Suprapubic skin (tissue), 4 donors: ENCODE measurements at regions not wholly inside any gene's neighbourhood (a gene's known extent, or its start where the extent isn't known, plus 50 kb on each side); places are given as distances from the start of the nearest gene placed in this dataset.

Experiments
- DNase-seq, 2 donors: peaks; one replicate each; pipeline ENCODE4 v3.0.0-alpha.2; 2019; ENCODE audit warnings: low spot score in 2 of 2
- H3K27ac ChIP-seq: fragments of 200-600 bp; sonication (generic); one replicate; pipeline ENCODE4 v1.5.1; 2019
- H3K27me3 ChIP-seq: fragments of 200-600 bp; sonication (generic); one replicate; pipeline ENCODE4 v1.5.1; 2019
- H3K36me3 ChIP-seq: fragments of 200-600 bp; sonication (generic); one replicate; pipeline ENCODE4 v1.5.1; 2019
- H3K4me1 ChIP-seq: fragments of 200-600 bp; sonication (generic); one replicate; pipeline ENCODE4 v1.5.1; 2019
- H3K4me3 ChIP-seq: fragments of 200-600 bp; sonication (generic); one replicate; pipeline ENCODE4 v1.5.1; 2019; ENCODE audit warnings: mild to moderate bottlenecking
- H3K9me3 ChIP-seq: fragments of 200-600 bp; sonication (generic); one replicate; pipeline ENCODE4 v1.5.1; 2019
- EP300 ChIP-seq: sonication (generic); formaldehyde crosslinking; IDR thresholded peaks from one replicate; pipeline ENCODE4 v1.6.1; 2017; ENCODE audit warnings: antibody characterized with exemption
- POLR2A ChIP-seq, 2 donors: fragments of 450-650 bp; IDR thresholded peaks; one replicate each; pipeline ENCODE4 v1.6.1; 2017; ENCODE audit warnings: antibody characterized with exemption in 2 of 2, mild to moderate bottlenecking in 2 of 2, moderate library complexity in 2 of 2
- POLR2AphosphoS5 ChIP-seq, 3 donors: sonication (generic); formaldehyde crosslinking; IDR thresholded peaks; one replicate each; pipeline ENCODE4 v1.6.1; 2017; ENCODE audit warnings: antibody characterized with exemption in 3 of 3
- WGBS: methylation state at CpG from one replicate; pipeline ENCODE4 v1.1.5; 2018; 5-methylcytosine and 5-hydroxymethylcytosine counted together
- TF ChIP-seq, protein P1 (sequence below), 2 donors: fragments of 200-600 bp in 1 of 2; fragments of 450-650 bp in 1 of 2; sonication (generic) in 1 of 2; IDR thresholded peaks; one replicate each; pipeline ENCODE4 v1.5.1; 2016 to 2019; ENCODE audit warnings: antibody characterized with exemption in 2 of 2, mild to moderate bottlenecking in 1 of 2, moderate library complexity in 1 of 2

DNA sequence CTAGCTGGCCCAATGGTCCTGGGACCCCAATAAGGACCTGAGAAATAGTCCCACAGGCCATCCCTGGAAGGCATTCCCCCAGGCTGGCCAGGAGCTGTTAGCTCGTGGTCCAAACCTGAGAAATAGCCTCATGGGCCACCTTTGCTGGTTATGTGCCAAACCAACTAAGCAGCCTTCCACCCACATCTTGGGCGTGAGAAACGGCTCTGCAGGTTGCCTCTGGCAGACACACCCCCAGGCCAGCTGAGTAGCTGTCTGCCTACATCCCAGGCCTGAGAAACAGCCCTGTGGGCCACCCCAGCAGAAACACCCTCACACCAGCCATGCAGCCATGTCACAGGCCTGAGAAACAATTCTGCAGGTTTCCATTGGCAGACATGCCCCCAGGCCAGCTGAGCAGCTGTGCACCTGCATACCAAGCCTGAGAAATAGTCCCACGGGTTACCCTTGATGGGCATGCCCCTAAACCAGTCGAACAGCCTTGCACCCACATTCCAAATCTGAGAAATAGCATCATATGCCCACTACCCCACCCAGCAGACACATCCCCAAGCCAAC is 567.8 kb upstream of the ID4 start:
- no peak for DNase-seq
- Histone ChIP-seq H3K4me1 (no peaks in the 10 kb centered on the region), H3K4me3 (no peak overlapping the region), H3K27ac (no peak overlapping the region), H3K36me3 (no peaks in the 10 kb centered on the region), H3K27me3 (no peaks in the 10 kb centered on the region), H3K9me3 (no peaks in the 10 kb centered on the region)
- 73% methylated on average over 2 of the region's 5 CpGs for WGBS
- TF ChIP-seq, protein P1, sequence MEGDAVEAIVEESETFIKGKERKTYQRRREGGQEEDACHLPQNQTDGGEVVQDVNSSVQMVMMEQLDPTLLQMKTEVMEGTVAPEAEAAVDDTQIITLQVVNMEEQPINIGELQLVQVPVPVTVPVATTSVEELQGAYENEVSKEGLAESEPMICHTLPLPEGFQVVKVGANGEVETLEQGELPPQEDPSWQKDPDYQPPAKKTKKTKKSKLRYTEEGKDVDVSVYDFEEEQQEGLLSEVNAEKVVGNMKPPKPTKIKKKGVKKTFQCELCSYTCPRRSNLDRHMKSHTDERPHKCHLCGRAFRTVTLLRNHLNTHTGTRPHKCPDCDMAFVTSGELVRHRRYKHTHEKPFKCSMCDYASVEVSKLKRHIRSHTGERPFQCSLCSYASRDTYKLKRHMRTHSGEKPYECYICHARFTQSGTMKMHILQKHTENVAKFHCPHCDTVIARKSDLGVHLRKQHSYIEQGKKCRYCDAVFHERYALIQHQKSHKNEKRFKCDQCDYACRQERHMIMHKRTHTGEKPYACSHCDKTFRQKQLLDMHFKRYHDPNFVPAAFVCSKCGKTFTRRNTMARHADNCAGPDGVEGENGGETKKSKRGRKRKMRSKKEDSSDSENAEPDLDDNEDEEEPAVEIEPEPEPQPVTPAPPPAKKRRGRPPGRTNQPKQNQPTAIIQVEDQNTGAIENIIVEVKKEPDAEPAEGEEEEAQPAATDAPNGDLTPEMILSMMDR (IDR thresholded peaks at IDR 0.05) = no peak
- no peak for TF ChIP-seq EP300

DNA sequence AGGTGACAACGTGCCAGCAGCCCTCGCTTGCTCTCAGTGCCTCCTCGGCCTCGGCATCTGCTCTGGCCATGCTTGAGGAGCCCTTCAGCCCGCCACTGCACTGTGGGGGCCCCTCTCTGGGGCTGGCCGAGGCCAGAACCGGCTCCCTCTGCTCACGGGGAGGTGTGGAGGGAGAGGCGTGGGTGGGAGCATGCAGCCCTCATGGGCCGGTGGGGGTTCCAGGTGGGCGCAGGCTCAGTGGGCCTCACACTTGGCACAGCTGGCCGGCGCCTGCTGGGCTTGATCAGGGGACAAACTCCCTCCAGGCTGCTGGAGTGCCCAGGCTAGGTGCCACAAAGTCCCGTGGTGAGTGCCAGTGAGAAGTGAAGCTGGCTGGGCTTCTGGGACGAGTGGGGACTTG is 566.6 kb upstream of the ID4 start:
- WGBS = 83% methylated on average over 6 of the region's 15 CpGs
- H3K9me3 ChIP-seq = no peaks in the 10 kb centered on the region
- no peaks in the 10 kb centered on the region for H3K27me3 ChIP-seq
- H3K4me3 ChIP-seq = no peak overlapping the region
- H3K4me1 ChIP-seq = no peaks in the 10 kb centered on the region
- TF ChIP-seq, protein P1 (IDR thresholded peaks at IDR 0.05) = no peak
- no peak for TF ChIP-seq POLR2AphosphoS5 (IDR thresholded peaks at IDR 0.05)
- no peak for TF ChIP-seq POLR2A (IDR thresholded peaks at IDR 0.05)
- TF ChIP-seq EP300 = no peak
- DNase-seq = no peak
- H3K27ac ChIP-seq = no peak overlapping the region
- no peaks in the 10 kb centered on the region for H3K36me3 ChIP-seq

DNA sequence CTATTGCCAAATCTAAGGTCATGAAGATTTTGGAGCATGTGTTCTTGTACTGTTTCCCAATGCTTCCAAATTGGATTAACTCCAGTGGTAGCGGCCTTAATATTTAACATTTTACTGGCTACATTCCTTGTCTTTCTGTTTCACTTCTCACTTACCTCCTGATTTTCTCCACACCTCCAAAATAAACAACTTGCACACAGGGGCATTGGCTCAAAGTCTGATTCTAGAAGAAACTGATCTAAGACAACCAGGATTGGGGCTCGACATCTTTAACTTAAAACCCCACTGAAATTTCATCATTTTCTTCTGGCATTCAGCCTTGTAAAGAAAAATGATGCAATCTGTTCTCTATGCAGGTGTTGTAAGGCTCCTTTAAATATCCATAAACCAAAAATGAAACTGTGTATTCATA is 557.9 kb upstream of the ID4 start:
- H3K4me1 ChIP-seq = peaks cover 7% of the 10 kb centered on the region
- H3K27me3 ChIP-seq = no peaks in the 10 kb centered on the region
- no peak overlapping the region for H3K27ac ChIP-seq
- no peaks in the 10 kb centered on the region for H3K36me3 ChIP-seq
- H3K4me3 ChIP-seq = no peak overlapping the region
- 17% methylated on average over 2 of the region's 2 CpGs for WGBS
- DNase-seq = no peak
- TF ChIP-seq POLR2AphosphoS5 (IDR thresholded peaks at IDR 0.05) = no peak
- TF ChIP-seq EP300 = no peak
- TF ChIP-seq POLR2A (IDR thresholded peaks at IDR 0.05) = no peak
- TF ChIP-seq, protein P1 (IDR thresholded peaks at IDR 0.05) = no peak
- H3K9me3 ChIP-seq = no peaks in the 10 kb centered on the region

DNA sequence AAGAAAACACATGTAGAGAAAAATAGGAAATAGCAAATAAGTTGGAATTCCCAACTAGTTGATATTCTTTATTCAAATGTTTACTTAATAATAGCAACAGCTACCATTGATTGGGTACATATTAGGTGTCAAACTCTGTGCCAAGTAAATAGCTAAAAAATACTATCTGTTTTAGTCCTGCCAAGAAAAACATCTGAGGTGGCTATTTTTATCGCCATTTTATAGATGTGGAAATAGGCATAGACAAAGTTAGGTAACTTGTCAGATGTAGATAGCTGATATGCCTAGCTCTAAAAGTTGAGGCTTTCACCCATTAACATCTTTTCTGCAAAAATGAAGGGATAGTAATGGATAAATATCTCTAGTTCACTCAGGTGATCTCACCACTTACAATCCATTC is 549.2 kb upstream of the ID4 start:
- 69% methylated on average over 1 of the region's 1 CpG for WGBS
- H3K4me3 ChIP-seq = no peak overlapping the region

DNA sequence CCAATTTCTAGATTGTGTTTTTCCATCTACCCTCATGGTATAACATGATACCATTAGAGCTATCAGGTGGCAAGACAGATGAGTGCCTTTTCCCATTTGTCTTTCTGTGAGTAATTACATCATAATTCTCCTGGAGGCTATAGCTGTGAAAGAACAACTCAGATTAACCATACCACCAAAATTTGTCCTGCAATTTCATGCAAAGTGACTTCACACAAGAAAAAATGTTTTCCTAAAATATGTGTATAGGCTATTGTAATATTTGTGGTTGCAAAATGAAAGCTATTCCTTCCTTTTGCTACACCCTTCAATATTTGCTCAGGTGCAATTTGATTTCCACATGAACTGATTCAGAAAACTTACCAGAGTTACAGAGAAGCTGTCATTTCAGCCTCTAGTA is 547.7 kb upstream of the ID4 start:
- no peak overlapping the region for H3K27ac ChIP-seq
- no peak for DNase-seq
- TF ChIP-seq, protein P1 (IDR thresholded peaks at IDR 0.05) = no peak
- TF ChIP-seq POLR2A (IDR thresholded peaks at IDR 0.05) (no peak), POLR2AphosphoS5 (IDR thresholded peaks at IDR 0.05) (no peak), EP300 (no peak)
- no peak overlapping the region for H3K4me3 ChIP-seq
- no peaks in the 10 kb centered on the region for H3K36me3 ChIP-seq
- H3K9me3 ChIP-seq = no peaks in the 10 kb centered on the region
- H3K27me3 ChIP-seq = no peaks in the 10 kb centered on the region
- no peaks in the 10 kb centered on the region for H3K4me1 ChIP-seq

More for the DNA sequence above, 549.2 kb upstream of the ID4 start:
- Histone ChIP-seq H3K27me3 (no peaks in the 10 kb centered on the region), H3K27ac (no peak overlapping the region), H3K9me3 (no peaks in the 10 kb centered on the region), H3K36me3 (no peaks in the 10 kb centered on the region), H3K4me1 (no peaks in the 10 kb centered on the region)
- DNase-seq = no peak
- TF ChIP-seq POLR2AphosphoS5 (IDR thresholded peaks at IDR 0.05) = no peak
- TF ChIP-seq, protein P1 (IDR thresholded peaks at IDR 0.05) = no peak
- no peak for TF ChIP-seq EP300
- TF ChIP-seq POLR2A (IDR thresholded peaks at IDR 0.05) = no peak
